K562 (cell line): ENCODE measurements at regions not wholly inside any gene's neighbourhood (a gene's known extent, or its start where the extent isn't known, plus 50 kb on each side); places are given as distances from the start of the nearest gene placed in this dataset.

ENCODE experiments used
- ADNP ChIP-seq: fragments of 200-800 bp; sonication (Bioruptor generic); IDR thresholded peaks from 2 replicates; pipeline ENCODE4 v1.6.1; 2016; ENCODE audit warnings: missing genetic modification characterization, missing compliant biosample characterization
- JUN ChIP-seq, 2 experiments: sonication (generic) in 1 of 2; formaldehyde crosslinking in 1 of 2; IDR thresholded peaks; 2 replicates each; pipeline versions ENCODE4 v1.6.1 to v1.8.0; 2012 to 2022; ENCODE audit warnings: borderline replicate concordance in 2 of 2, mild to moderate bottlenecking in 2 of 2, improper control_type of control experiment in 1 of 2, low read depth in 1 of 2, low read length in 1 of 2, missing genetic modification reagents in 1 of 2
- POLR2AphosphoS2 ChIP-seq: IDR thresholded peaks from 2 replicates; pipeline ENCODE4 v1.6.1; 2012; ENCODE audit warnings: low read length, improper control_type of control experiment
- TAF7 ChIP-seq: fragments of 450-650 bp; IDR thresholded peaks from 2 replicates; pipeline ENCODE4 v1.6.1; 2016; ENCODE audit warnings: missing genetic modification characterization, missing compliant biosample characterization
- TEAD2 ChIP-seq: fragments of 450-650 bp; IDR thresholded peaks from 2 replicates; pipeline ENCODE4 v1.6.1; 2016; ENCODE audit warnings: missing genetic modification characterization, control low read depth, missing compliant biosample characterization
- ZC3H4 ChIP-seq: sonication (generic); formaldehyde crosslinking; IDR thresholded peaks from 2 replicates; pipeline ENCODE4 v1.9.0; 2021; ENCODE audit warnings: missing genetic modification reagents, borderline replicate concordance
- ZNF133 ChIP-seq: fragments of 250-450 bp; sonication (Bioruptor Pico); IDR thresholded peaks from 2 replicates; pipeline ENCODE4 v1.4.0; 2020; ENCODE audit warnings: mild to moderate bottlenecking
- ZNF311 ChIP-seq: fragments of 250-450 bp; sonication (Bioruptor Pico); IDR thresholded peaks from 2 replicates; pipeline ENCODE4 v1.4.0; 2020; ENCODE audit warnings: mild to moderate bottlenecking, moderate library complexity
- TF ChIP-seq, protein P1 (sequence below): fragments of 200-600 bp; sonication (generic); IDR thresholded peaks from one replicate; pipeline ENCODE4 v1.6.1; 2012; ENCODE audit warnings: mild to moderate bottlenecking, low read depth, low read length, inconsistent platforms
- TF ChIP-seq, protein P2 (sequence below), 2 experiments: fragments of 150-350 bp in 1 of 2; IDR thresholded peaks; 2 replicates each; pipeline ENCODE4 v1.6.1; 2012 to 2016; ENCODE audit warnings: low read depth in 2 of 2, low read length in 2 of 2, mild to moderate bottlenecking in 1 of 2, moderate library complexity in 1 of 2
- TF ChIP-seq, protein P3 (sequence below): fragments of 450-650 bp; formaldehyde crosslinking; IDR thresholded peaks from 2 replicates; pipeline ENCODE4 v1.4.0; 2020; ENCODE audit warnings: mild to moderate bottlenecking, moderate library complexity

DNA sequence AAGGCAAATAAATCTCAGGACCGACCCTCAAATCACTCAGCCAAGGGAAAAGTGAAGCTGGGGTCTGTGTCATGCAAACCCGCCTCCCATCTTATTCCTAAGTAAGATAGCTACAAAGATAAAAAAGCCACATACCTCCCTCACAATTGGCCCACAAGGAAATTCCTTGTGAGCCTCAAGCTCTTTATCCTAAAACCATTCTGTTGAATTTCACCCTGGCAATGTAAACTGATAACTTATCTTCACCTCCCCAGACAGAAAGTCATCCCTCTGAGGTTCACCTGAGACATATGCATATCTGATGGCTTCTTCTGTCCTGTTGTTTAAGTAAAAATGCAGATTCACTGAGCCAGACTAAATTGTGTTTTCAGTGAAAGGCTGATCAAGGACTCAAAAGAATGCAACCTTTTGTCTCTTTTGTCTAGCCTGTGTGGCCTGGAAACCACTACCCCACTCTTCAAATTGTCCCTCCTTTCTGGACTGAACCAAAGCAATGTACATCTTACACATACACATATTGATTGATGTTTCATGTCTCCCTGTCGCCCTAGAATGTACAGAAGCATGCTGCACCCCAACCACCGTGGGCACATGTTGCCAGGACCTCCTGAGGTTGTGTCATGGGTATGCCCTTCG is 91.3 kb downstream of the MFAP3L start (continued):
- TF ChIP-seq, protein P1, sequence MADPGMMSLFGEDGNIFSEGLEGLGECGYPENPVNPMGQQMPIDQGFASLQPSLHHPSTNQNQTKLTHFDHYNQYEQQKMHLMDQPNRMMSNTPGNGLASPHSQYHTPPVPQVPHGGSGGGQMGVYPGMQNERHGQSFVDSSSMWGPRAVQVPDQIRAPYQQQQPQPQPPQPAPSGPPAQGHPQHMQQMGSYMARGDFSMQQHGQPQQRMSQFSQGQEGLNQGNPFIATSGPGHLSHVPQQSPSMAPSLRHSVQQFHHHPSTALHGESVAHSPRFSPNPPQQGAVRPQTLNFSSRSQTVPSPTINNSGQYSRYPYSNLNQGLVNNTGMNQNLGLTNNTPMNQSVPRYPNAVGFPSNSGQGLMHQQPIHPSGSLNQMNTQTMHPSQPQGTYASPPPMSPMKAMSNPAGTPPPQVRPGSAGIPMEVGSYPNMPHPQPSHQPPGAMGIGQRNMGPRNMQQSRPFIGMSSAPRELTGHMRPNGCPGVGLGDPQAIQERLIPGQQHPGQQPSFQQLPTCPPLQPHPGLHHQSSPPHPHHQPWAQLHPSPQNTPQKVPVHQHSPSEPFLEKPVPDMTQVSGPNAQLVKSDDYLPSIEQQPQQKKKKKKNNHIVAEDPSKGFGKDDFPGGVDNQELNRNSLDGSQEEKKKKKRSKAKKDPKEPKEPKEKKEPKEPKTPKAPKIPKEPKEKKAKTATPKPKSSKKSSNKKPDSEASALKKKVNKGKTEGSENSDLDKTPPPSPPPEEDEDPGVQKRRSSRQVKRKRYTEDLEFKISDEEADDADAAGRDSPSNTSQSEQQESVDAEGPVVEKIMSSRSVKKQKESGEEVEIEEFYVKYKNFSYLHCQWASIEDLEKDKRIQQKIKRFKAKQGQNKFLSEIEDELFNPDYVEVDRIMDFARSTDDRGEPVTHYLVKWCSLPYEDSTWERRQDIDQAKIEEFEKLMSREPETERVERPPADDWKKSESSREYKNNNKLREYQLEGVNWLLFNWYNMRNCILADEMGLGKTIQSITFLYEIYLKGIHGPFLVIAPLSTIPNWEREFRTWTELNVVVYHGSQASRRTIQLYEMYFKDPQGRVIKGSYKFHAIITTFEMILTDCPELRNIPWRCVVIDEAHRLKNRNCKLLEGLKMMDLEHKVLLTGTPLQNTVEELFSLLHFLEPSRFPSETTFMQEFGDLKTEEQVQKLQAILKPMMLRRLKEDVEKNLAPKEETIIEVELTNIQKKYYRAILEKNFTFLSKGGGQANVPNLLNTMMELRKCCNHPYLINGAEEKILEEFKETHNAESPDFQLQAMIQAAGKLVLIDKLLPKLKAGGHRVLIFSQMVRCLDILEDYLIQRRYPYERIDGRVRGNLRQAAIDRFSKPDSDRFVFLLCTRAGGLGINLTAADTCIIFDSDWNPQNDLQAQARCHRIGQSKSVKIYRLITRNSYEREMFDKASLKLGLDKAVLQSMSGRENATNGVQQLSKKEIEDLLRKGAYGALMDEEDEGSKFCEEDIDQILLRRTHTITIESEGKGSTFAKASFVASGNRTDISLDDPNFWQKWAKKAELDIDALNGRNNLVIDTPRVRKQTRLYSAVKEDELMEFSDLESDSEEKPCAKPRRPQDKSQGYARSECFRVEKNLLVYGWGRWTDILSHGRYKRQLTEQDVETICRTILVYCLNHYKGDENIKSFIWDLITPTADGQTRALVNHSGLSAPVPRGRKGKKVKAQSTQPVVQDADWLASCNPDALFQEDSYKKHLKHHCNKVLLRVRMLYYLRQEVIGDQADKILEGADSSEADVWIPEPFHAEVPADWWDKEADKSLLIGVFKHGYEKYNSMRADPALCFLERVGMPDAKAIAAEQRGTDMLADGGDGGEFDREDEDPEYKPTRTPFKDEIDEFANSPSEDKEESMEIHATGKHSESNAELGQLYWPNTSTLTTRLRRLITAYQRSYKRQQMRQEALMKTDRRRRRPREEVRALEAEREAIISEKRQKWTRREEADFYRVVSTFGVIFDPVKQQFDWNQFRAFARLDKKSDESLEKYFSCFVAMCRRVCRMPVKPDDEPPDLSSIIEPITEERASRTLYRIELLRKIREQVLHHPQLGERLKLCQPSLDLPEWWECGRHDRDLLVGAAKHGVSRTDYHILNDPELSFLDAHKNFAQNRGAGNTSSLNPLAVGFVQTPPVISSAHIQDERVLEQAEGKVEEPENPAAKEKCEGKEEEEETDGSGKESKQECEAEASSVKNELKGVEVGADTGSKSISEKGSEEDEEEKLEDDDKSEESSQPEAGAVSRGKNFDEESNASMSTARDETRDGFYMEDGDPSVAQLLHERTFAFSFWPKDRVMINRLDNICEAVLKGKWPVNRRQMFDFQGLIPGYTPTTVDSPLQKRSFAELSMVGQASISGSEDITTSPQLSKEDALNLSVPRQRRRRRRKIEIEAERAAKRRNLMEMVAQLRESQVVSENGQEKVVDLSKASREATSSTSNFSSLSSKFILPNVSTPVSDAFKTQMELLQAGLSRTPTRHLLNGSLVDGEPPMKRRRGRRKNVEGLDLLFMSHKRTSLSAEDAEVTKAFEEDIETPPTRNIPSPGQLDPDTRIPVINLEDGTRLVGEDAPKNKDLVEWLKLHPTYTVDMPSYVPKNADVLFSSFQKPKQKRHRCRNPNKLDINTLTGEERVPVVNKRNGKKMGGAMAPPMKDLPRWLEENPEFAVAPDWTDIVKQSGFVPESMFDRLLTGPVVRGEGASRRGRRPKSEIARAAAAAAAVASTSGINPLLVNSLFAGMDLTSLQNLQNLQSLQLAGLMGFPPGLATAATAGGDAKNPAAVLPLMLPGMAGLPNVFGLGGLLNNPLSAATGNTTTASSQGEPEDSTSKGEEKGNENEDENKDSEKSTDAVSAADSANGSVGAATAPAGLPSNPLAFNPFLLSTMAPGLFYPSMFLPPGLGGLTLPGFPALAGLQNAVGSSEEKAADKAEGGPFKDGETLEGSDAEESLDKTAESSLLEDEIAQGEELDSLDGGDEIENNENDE = no peak
- no peak for TF ChIP-seq TAF7 (tag)
- no peak for TF ChIP-seq ZNF133 (CRISPR knock-in tag)
- no peak for TF ChIP-seq TEAD2
- no peak for TF ChIP-seq POLR2AphosphoS2
- no peak for TF ChIP-seq ZNF311 (CRISPR knock-in tag)
- TF ChIP-seq, protein P2, sequence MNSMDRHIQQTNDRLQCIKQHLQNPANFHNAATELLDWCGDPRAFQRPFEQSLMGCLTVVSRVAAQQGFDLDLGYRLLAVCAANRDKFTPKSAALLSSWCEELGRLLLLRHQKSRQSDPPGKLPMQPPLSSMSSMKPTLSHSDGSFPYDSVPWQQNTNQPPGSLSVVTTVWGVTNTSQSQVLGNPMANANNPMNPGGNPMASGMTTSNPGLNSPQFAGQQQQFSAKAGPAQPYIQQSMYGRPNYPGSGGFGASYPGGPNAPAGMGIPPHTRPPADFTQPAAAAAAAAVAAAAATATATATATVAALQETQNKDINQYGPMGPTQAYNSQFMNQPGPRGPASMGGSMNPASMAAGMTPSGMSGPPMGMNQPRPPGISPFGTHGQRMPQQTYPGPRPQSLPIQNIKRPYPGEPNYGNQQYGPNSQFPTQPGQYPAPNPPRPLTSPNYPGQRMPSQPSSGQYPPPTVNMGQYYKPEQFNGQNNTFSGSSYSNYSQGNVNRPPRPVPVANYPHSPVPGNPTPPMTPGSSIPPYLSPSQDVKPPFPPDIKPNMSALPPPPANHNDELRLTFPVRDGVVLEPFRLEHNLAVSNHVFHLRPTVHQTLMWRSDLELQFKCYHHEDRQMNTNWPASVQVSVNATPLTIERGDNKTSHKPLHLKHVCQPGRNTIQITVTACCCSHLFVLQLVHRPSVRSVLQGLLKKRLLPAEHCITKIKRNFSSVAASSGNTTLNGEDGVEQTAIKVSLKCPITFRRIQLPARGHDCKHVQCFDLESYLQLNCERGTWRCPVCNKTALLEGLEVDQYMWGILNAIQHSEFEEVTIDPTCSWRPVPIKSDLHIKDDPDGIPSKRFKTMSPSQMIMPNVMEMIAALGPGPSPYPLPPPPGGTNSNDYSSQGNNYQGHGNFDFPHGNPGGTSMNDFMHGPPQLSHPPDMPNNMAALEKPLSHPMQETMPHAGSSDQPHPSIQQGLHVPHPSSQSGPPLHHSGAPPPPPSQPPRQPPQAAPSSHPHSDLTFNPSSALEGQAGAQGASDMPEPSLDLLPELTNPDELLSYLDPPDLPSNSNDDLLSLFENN (IDR thresholded peaks at IDR 0.05; ENCODE audit: low read depth in 2 of 2, low read length in 2 of 2) = no peak
- no peak for TF ChIP-seq JUN (IDR thresholded peaks at IDR 0.05; ENCODE audit: borderline replicate concordance, low read depth, low read length)
- TF ChIP-seq JUN (CRISPR knock-in tag; IDR thresholded peaks at IDR 0.05; ENCODE audit: borderline replicate concordance) = no peak
- TF ChIP-seq, protein P3, sequence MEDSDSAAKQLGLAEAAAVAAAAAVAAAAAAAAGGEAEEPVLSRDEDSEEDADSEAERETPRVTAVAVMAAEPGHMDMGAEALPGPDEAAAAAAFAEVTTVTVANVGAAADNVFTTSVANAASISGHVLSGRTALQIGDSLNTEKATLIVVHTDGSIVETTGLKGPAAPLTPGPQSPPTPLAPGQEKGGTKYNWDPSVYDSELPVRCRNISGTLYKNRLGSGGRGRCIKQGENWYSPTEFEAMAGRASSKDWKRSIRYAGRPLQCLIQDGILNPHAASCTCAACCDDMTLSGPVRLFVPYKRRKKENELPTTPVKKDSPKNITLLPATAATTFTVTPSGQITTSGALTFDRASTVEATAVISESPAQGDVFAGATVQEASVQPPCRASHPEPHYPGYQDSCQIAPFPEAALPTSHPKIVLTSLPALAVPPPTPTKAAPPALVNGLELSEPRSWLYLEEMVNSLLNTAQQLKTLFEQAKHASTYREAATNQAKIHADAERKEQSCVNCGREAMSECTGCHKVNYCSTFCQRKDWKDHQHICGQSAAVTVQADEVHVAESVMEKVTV (CRISPR knock-in tag) = no peak
- no peak for TF ChIP-seq ZC3H4 (CRISPR knock-in tag)
- no peak for TF ChIP-seq ADNP (tag)
